ENCODE measurements at regions not wholly inside any gene's neighbourhood (a gene's known extent, or its start where the extent isn't known, plus 50 kb on each side); places are given as distances from the start of the nearest gene placed in this dataset.
"Not testable (repeated sequence)": the region's sequence is repeated elsewhere in the genome, so short reads cannot be mapped to it uniquely, and the experiment has no call there.

- no peak for DNase-seq
These were observed 1307.7 kb upstream of the LRRTM3 start for GRCh38 chr10:65618126-65618525.

- no peak for DNase-seq
These were observed 1305.3 kb upstream of the LRRTM3 start for GRCh38 chr10:65620404-65621048.

DNA sequence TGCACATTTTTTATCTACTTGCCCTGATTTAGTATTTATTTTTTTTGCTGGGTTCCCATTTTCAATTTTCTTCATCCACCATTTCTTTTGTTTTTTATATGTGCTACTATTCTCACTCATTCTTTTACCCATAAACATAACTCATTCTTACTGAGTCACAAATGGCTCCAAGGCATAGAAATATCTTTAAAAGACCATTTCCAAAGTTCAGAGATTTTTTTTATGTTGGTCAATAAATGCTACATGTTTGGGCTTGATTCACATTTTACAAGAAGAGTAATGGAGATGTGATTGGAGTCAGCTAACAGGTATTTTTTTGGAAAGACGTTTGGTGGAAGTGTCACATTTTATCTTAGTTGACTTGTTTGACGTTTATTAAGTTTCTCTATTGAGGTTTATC, 1303.2 kb upstream of the LRRTM3 start:
- DNase-seq = no peak

DNA sequence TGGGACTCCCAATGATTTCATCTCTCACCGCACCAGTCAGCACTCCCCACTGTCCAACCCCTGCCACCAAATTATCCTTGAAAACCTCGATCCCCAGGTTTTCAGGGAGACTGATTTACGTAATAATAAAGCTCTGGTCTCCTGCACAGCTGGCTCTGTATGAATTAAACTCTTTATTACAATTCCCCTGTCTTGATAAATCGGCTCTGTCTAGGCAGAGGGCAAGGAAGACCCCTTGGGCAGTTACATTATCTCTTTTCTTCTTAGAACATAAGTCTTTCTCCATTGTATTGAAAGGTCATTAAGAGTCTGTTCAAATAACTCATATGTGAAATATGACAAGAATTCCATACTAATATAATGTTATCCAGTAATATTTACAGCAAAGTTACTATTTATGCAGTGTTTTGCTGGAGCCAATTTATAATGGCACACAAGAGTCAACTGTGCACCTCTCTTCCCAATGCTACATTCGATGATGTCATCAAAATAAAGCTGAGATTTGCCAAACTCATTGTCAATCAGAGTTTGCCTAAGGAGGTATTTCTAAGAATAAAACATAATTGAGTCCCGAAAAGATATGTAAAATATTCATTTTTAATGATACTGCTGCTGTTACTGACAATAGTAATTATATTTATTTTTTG, 1297.2 kb upstream of the LRRTM3 start:
- no peak for DNase-seq

DNA sequence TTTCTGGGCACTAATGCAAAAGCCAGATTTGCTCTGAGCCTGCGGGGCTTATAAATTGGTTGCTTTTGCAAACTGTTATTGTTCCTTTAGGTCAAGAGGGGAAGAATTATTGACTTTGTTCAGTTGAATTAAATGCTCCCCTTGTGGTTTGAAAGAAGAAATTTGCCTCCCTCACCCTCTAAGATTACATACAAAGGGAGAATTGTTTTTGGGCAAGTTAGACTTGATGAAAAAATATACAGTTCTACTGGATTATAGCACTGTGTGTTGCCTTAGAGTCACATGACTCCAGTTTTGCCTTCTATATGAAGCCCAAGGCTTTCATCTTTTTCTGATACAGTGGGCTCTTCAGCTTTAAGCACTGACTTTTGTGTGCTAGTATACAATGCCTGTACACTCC, 1265.8 kb upstream of the LRRTM3 start:
- no peak for DNase-seq

DNA sequence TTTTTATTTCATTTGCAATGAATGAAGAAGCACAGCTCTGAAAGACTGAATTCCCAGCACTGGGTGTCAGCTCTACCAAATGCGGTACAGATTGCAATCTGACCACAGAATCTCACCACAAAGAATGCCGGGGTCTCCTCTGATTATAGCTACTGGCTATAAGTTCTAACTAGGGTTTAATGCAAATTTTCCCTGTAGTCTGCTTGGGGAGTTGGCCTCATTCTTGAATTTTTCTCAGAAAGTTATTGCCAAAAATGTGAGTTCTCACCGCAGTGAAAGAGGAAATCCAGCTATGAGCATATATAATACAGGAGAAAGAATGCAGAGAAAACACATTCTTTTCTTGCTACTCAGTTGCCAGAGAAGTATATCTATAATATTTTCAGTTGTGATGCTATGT, 1255.7 kb upstream of the LRRTM3 start:
- DNase-seq = no peak

- DNase-seq = not testable (repeated sequence)
These were observed 1255.2 kb upstream of the LRRTM3 start for GRCh38 chr10:65670596-65670995.

GRCh38 chr10:65675236-65675635, 1250.6 kb upstream of the LRRTM3 start:
- no peak for DNase-seq

DNA sequence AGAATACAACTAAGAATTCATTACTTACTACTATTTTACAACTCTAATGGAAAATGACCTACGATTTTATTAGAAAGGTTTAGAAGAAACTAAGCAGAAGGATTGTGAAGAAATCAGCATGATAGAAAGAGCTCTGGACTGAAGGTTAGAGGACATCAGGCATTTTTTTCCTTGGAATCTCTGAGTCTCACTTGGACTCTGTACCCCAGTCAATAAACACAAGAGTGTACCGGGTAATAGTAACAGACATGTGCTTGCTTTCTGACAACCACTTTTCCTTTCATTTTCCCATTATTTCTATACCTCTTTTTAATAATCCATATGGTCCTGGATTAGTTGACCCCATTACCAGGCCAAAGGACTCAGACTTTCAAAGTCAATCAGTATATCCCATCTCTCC, 1240.9 kb upstream of the LRRTM3 start:
- DNase-seq = no peak

DNA sequence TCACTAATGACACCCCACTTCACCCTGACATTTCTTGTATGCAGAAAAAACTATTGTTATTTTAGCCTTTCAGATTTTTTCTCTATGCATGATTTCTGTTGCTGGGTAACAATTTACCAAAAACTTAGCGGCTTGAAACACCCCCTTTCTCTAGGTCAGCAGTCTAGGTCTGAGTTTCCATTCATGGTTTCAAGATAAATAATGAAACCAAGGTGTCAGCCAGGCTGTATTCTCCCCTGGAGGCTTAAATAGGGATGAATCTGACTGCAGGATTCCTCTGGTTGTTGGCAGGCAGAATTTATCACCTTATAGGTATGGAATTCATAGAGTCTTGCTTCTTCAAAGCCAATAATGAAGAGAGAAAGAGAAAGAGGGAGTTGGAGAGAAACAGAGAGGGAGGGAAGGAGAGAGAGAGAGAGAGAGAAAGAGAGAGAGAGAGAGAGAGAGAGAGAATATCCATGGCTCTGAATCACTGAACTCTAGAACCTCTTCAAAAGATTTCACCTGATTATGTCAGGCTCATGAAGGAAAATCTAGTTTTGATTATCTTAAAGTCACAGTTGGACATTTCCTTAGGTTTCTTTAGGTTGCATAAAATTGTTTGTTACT, 1224.6 kb upstream of the LRRTM3 start:
- no peak for DNase-seq

DNA sequence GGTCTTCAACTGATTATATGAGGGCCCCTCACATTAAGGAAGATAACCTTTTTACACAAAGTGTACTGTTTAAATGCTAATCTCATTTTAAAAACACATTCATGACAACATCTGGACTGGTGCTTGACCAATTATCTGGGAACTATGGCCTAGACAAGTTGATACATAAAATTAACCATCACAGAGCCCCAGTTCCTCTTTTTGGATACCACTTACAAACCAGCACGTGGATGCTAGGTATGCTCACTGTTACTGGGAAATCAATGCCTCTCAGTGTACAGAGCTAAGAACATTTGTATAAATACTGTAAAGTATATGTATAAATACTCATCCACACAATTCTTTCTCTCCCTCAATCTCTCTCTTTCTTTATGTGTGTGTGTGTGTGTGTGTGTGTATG, 1217.8 kb upstream of the LRRTM3 start:
- DNase-seq = no peak

DNA sequence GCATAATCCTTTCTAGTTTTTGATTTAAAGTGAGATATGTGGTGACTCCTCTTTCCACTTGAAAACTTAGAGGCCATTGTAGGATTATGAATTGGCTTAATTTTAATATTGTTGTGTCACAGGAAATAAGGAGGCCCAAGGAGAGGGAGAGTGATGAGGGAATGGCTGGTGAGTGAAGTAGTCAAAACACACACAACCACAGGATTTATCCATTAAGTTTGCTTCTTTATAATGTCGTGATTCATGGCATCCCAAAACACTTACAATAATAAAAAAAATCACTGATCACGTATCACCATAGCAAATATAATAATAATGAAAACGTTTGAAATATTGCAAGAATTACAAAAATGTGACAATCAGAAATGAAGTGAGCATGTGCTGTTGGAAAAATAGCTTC, 1215.5 kb upstream of the LRRTM3 start:
- no peak for DNase-seq

- DNase-seq = no peak
These were observed 1206.0 kb upstream of the LRRTM3 start for GRCh38 chr10:65719790-65720189.

- DNase-seq = no peak
These were observed 1204.9 kb upstream of the LRRTM3 start for GRCh38 chr10:65720901-65721300.

- DNase-seq = no peak
These were observed 1202.3 kb upstream of the LRRTM3 start for GRCh38 chr10:65723525-65723924.

GRCh38 chr10:65735382-65735781, 1190.5 kb upstream of the LRRTM3 start:
- no peak for DNase-seq

GRCh38 chr10:65742906-65743305, 1182.9 kb upstream of the LRRTM3 start:
- DNase-seq = no peak

- DNase-seq = no peak
These were observed 1174.6 kb upstream of the LRRTM3 start for GRCh38 chr10:65751218-65751617.

DNA sequence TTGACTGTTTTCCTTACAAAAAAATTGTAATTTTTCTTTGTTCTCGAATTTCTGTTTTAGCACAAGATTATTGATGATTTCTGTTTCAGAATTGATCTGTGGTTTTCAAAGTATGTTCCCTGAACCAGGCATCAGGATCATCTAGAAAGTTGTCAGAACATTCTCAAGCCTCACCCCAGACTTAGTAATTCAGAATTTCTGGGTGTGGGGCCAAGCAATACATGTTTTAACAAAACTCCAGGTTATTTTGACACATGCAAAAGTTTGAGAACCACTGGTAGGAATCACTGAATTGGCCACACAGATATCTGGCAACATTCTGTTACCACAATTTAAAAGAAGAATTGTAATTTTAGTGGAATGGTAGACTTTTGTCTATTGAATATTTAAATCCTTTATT, 1173.9 kb upstream of the LRRTM3 start:
- no peak for DNase-seq

- no peak for DNase-seq
These were observed 1172.3 kb upstream of the LRRTM3 start for GRCh38 chr10:65753532-65753931.

DNA sequence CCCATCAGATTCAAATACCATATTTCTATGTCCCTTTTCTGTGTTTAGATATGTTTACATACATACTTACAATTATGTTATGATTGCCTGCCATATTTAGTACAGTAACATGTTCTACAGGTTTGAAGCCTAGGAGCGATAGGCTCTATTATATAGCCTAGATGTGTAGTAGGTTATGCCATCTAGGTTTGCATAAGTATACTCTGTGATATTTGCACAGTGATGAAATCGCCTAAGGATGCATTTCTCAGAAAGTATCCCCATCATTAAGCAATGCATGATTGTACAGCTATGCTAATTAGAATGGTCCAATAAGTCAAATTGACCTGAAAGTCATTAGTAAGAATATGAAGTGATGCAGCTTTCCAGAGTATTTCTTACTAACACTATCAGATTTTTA, 1171.7 kb upstream of the LRRTM3 start:
- no peak for DNase-seq

DNA sequence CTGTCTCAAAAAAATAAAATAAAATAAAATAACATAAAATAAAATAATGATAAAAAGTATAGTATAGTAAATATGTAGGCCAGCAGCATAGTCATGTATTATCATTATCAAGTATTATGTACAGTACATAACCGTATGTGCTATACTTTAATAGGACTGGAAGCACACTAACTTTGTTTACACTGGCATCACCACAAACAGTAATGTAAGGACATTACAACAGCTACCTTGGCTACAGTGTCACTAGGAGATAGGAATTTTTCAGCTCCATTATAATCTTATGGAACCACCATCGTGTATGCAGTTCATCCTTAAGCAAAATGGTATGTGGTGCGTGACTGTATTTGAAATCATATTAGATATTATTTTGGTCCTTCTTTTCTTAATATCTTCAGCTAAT, 1163.5 kb upstream of the LRRTM3 start:
- no peak for DNase-seq

GRCh38 chr10:65765006-65765541, 1160.8 kb upstream of the LRRTM3 start:
- DNase-seq = no peak

DNA sequence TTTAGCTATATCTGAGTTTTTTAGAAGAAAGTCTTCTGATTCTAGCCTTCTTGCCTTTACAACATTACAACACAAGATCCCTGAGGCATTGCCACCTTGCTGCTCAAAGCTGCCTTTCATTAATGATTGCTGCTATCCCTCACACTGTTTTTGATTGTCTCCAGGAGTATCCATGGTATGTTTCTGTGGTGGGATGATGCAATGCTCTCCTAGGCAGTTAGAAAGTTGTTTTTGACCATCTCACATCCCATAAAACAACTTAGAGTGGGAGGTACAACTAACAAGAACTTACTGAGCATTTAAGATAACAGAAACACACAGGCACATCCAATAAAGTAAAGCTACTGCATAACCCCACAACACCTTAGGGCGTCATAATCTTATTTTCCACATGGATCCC, 1156.0 kb upstream of the LRRTM3 start:
- no peak for DNase-seq
